Hepatocyte (in vitro differentiated cells): ENCODE measurements at regions not wholly inside any gene's neighbourhood (a gene's known extent, or its start where the extent isn't known, plus 50 kb on each side); places are given as distances from the start of the nearest gene placed in this dataset.

Experiments
- EZH2 ChIP-seq: fragments of 200-600 bp; sonication (generic); IDR thresholded peaks from 2 replicates; pipeline ENCODE4 v1.6.1; 2016; ENCODE audit warnings: antibody characterized with exemption, mild to moderate bottlenecking, borderline replicate concordance
- TF ChIP-seq, protein P1 (sequence below): fragments of 200-600 bp; sonication (generic); IDR thresholded peaks from 2 replicates; pipeline ENCODE4 v1.5.1; 2016; ENCODE audit warnings: antibody characterized with exemption, mild to moderate bottlenecking; ENCODE audit not compliant: poor library complexity

- TF ChIP-seq, protein P1, sequence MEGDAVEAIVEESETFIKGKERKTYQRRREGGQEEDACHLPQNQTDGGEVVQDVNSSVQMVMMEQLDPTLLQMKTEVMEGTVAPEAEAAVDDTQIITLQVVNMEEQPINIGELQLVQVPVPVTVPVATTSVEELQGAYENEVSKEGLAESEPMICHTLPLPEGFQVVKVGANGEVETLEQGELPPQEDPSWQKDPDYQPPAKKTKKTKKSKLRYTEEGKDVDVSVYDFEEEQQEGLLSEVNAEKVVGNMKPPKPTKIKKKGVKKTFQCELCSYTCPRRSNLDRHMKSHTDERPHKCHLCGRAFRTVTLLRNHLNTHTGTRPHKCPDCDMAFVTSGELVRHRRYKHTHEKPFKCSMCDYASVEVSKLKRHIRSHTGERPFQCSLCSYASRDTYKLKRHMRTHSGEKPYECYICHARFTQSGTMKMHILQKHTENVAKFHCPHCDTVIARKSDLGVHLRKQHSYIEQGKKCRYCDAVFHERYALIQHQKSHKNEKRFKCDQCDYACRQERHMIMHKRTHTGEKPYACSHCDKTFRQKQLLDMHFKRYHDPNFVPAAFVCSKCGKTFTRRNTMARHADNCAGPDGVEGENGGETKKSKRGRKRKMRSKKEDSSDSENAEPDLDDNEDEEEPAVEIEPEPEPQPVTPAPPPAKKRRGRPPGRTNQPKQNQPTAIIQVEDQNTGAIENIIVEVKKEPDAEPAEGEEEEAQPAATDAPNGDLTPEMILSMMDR, result no peak
- TF ChIP-seq EZH2, result no peak
Observed at GRCh38 chrX:39613997-39614679, 483.6 kb downstream of the BCOR start.
